ENCODE measurements at regions not wholly inside any gene's neighbourhood (a gene's known extent, or its start where the extent isn't known, plus 50 kb on each side); places are given as distances from the start of the nearest gene placed in this dataset.

DNA sequence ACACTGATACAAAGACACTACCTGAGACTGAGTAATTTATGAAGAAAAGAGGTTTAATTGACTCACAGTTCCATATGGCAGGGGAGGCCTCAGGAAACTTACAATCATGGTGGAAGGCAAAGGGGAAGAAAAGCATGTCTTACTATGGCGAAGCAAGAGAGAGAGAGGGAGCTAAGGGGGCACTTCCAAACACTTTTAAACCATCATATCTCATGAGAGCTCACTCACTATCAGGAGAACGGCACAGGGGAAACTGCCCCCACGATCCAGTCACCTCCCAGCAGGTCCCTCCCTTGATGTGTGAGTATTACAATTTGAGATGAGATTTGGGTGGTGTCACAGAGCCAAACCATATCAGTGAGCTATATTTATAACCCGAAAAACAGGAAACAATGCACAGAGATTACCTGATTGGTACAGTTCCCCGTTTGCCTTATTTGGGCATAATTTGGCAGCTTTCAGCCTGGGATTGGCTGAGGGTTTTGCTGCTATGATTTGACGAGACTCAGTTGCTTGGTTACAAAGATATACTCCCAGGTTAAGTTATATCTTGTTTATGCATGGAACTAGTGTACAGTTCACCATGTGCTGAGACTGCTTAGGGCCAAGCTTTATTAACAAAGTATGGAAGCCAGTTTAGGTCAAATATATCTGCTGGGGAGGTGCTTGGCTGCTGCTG lies 184.2 kb downstream of the NR2F2 start:
- Histone ChIP-seq H3K9me3 (ENCODE audit: control insufficient read depth, insufficient read depth, low read length) (no peaks in the 10 kb centered on the region; the same call in 1 of the 2 replicates), H3K4me3 (ENCODE audit: low read length) (no peak overlapping the region), H3K4me2 (ENCODE audit: low read length) (no peak overlapping the region), H3K4me1 (ENCODE audit: control insufficient read depth, low read length) (no peaks in the 10 kb centered on the region), H3K27me3 (ENCODE audit: control insufficient read depth, low read length) (no peaks in the 10 kb centered on the region), H3K9me2 (replicated peaks; ENCODE audit: control insufficient read depth, low read length) (no peaks in the 10 kb centered on the region), H4K20me1 (ENCODE audit: control insufficient read depth, insufficient read depth, low read depth, low read length) (no peaks in the 10 kb centered on the region), H3K36me3 (ENCODE audit: control insufficient read depth, low read length) (no peaks in the 10 kb centered on the region), H3K27ac (ENCODE audit: low read depth, low read length) (no peak overlapping the region), H3K79me2 (ENCODE audit: control insufficient read depth, low read length) (no peaks in the 10 kb centered on the region), H3F3A (ENCODE audit: control insufficient read depth, insufficient read depth) (no peaks in the 10 kb centered on the region)
- TF ChIP-seq EZH2phosphoT487 (IDR thresholded peaks at IDR 0.05; ENCODE audit: borderline replicate concordance, low read length) (no peak), CTCF (IDR thresholded peaks at IDR 0.05; ENCODE audit: low read depth, low read length, poor library complexity, severe bottlenecking) (no peak)

DNA sequence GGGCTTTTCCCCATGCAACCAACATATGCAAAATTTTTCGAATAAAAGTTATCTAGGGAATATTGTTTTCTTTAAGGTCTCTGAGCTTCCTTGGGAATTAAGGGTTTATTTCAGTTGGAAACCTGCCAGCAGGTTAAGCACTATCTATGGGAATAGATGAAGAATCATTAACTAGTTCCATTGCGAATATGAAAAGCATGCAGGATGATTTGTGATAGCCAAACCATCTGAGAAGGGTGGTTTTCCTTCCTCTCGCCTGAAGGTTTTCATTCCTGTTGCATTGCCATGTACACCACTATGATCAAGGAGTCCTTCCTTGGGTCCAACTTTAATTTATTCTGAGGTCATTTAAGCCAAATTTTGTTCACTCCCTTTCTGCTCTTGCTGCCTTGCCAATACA lies 184.9 kb downstream of the NR2F2 start:
- Histone ChIP-seq H3K4me3 (ENCODE audit: low read length) (no peak overlapping the region), H3K9me2 (replicated peaks; ENCODE audit: control insufficient read depth, low read length) (no peaks in the 10 kb centered on the region), H3K27ac (ENCODE audit: low read depth, low read length) (no peak overlapping the region), H3K9me3 (ENCODE audit: control insufficient read depth, insufficient read depth, low read length) (no peaks in the 10 kb centered on the region; the same call in 1 of the 2 replicates), H3K36me3 (ENCODE audit: control insufficient read depth, low read length) (no peaks in the 10 kb centered on the region), H3K27me3 (ENCODE audit: control insufficient read depth, low read length) (no peaks in the 10 kb centered on the region), H4K20me1 (ENCODE audit: control insufficient read depth, insufficient read depth, low read depth, low read length) (no peaks in the 10 kb centered on the region), H3F3A (ENCODE audit: control insufficient read depth, insufficient read depth) (no peaks in the 10 kb centered on the region), H3K4me1 (ENCODE audit: control insufficient read depth, low read length) (no peaks in the 10 kb centered on the region), H3K4me2 (ENCODE audit: low read length) (no peak overlapping the region), H3K79me2 (ENCODE audit: control insufficient read depth, low read length) (no peaks in the 10 kb centered on the region)
- TF ChIP-seq EZH2phosphoT487 (IDR thresholded peaks at IDR 0.05; ENCODE audit: borderline replicate concordance, low read length) (no peak), CTCF (IDR thresholded peaks at IDR 0.05; ENCODE audit: low read depth, low read length, poor library complexity, severe bottlenecking) (no peak)

DNA sequence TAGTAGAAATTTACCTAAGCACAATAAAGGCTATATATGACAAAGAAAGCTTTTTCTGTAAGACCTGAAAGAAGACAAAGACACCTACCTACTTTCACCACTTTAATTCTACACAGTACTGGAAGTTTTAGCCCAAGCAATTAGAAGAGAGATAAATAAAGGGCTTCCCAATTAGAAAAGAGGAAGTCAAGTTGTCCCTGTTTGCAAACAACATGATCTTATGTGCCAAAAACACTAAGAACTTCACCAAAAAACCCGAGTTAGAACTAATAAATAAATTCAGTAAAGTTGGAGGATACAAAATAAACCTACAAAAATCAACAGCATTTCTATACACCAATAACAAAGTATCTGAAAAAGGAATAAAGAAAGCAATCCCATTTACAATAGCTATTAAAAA lies 190.9 kb downstream of the NR2F2 start:
- Histone ChIP-seq H3K9me3 (ENCODE audit: control insufficient read depth, insufficient read depth, low read length) (no peaks in the 10 kb centered on the region), H3K27me3 (ENCODE audit: control insufficient read depth, low read length) (no peaks in the 10 kb centered on the region), H3K4me2 (ENCODE audit: low read length) (no peak overlapping the region), H3K4me1 (ENCODE audit: control insufficient read depth, low read length) (no peaks in the 10 kb centered on the region), H3K36me3 (ENCODE audit: control insufficient read depth, low read length) (no peaks in the 10 kb centered on the region), H4K20me1 (ENCODE audit: control insufficient read depth, insufficient read depth, low read depth, low read length) (no peaks in the 10 kb centered on the region), H3K9me2 (replicated peaks; ENCODE audit: control insufficient read depth, low read length) (no peaks in the 10 kb centered on the region), H3F3A (ENCODE audit: control insufficient read depth, insufficient read depth) (no peaks in the 10 kb centered on the region), H3K4me3 (ENCODE audit: low read length) (no peak overlapping the region), H3K27ac (ENCODE audit: low read depth, low read length) (no peak overlapping the region), H3K79me2 (ENCODE audit: control insufficient read depth, low read length) (no peaks in the 10 kb centered on the region)
- TF ChIP-seq CTCF (IDR thresholded peaks at IDR 0.05; ENCODE audit: low read depth, low read length, poor library complexity, severe bottlenecking) (no peak), EZH2phosphoT487 (IDR thresholded peaks at IDR 0.05; ENCODE audit: borderline replicate concordance, low read length) (no peak)
